PC-9 (cell line): ENCODE measurements at regions not wholly inside any gene's neighbourhood (a gene's known extent, or its start where the extent isn't known, plus 50 kb on each side); places are given as distances from the start of the nearest gene placed in this dataset.

Experiments
- BruUV-seq: library from RNA; stranded (reverse); fragments of 400-500 nt; replicated peaks from 2 replicates; lab custom pipeline; 2021; lab: Mats Ljungman, UMichigan
- CTCF ChIA-PET: fragments of 300-600 bp; sonication (Branson Sonifier 250); formaldehyde crosslinking; loops from one replicate; lab custom pipeline; 2022; ENCODE audit warnings: antibody characterized with exemption; lab: Charles Lee
- POLR2A ChIA-PET: fragments of 300-600 bp; sonication (Branson Sonifier 250); formaldehyde crosslinking; loops from one replicate; lab custom pipeline; 2022; ENCODE audit warnings: antibody characterized with exemption; ENCODE audit not compliant: unreplicated experiment; lab: Charles Lee
- DNase-seq, 2 experiments: peaks; one replicate each; pipeline versions ENCODE4 v3.0.0 to v3.0.0-alpha.2; 2015 to 2022; ENCODE audit warnings: mixed read lengths in 1 of 2
- H2AFZ ChIP-seq: fragments of 200-600 bp; sonication (generic); 2 replicates; pipeline ENCODE4 v1.8.1; 2017; ENCODE audit warnings: antibody characterized with exemption
- H3F3A ChIP-seq: fragments of 200-600 bp; sonication (generic); 2 replicates; pipeline ENCODE4 v1.8.1; 2017; ENCODE audit warnings: antibody characterized with exemption, mild to moderate bottlenecking, low read depth; ENCODE audit not compliant: insufficient read depth
- H3K27ac ChIP-seq: fragments of 200-600 bp; sonication (generic); 2 replicates; pipeline ENCODE4 v1.6.1; 2016; ENCODE audit warnings: mixed run types
- H3K27me3 ChIP-seq: fragments of 200-600 bp; sonication (generic); 2 replicates; pipeline ENCODE4 v1.6.1; 2016; ENCODE audit warnings: low read depth, mixed run types; ENCODE audit not compliant: insufficient read depth
- H3K36me3 ChIP-seq: fragments of 200-600 bp; sonication (generic); 2 replicates; pipeline ENCODE4 v1.6.1; 2016; ENCODE audit warnings: low read depth, mixed run types
- H3K4me1 ChIP-seq: fragments of 200-600 bp; sonication (generic); replicated peaks from 2 replicates; pipeline ENCODE4 v1.6.1; 2016; ENCODE audit warnings: mixed run types; ENCODE audit not compliant: insufficient read depth
- H3K4me2 ChIP-seq: fragments of 200-600 bp; sonication (generic); 2 replicates; pipeline ENCODE4 v1.6.1; 2017; ENCODE audit warnings: mixed run types
- H3K4me3 ChIP-seq: fragments of 200-600 bp; sonication (generic); 2 replicates; pipeline ENCODE4 v1.6.1; 2016; ENCODE audit warnings: mixed run types
- H3K79me2 ChIP-seq: fragments of 200-600 bp; sonication (generic); 2 replicates; pipeline ENCODE4 v1.6.1; 2017; ENCODE audit warnings: low read depth, mixed run types
- H3K9me2 ChIP-seq: fragments of 200-600 bp; sonication (generic); 2 replicates; pipeline ENCODE4 v1.8.1; 2017; ENCODE audit warnings: mild to moderate bottlenecking; ENCODE audit not compliant: insufficient read depth
- H3K9me3 ChIP-seq: fragments of 200-600 bp; sonication (generic); 2 replicates; pipeline ENCODE4 v1.8.1; 2016; ENCODE audit warnings: low read depth; ENCODE audit not compliant: insufficient read depth
- H4K20me1 ChIP-seq: fragments of 200-600 bp; sonication (generic); 2 replicates; pipeline ENCODE4 v1.8.1; 2017; ENCODE audit not compliant: insufficient read depth
- CTCF ChIP-seq: fragments of 200-600 bp; sonication (generic); conservative IDR thresholded peaks from 2 replicates; pipeline ENCODE4 v1.6.1; 2017; ENCODE audit warnings: mixed run types, antibody characterized with exemption, mild to moderate bottlenecking, moderate library complexity
- EZH2 ChIP-seq: fragments of 200-600 bp; sonication (generic); IDR thresholded peaks from 2 replicates; pipeline ENCODE4 v1.8.0; 2017; ENCODE audit warnings: antibody characterized with exemption, low read depth
- intact Hi-C: fragments of 100-400 bp; cut with micrococcal nuclease; formaldehyde crosslinking; loops from one replicate; pipeline ENCODE4 v1.10.0; 2022; ENCODE audit not compliant: unreplicated experiment

GRCh38 chr17:74110467-74110866 lies 93.0 kb upstream of the RPL38 start:
- no peaks in the 10 kb centered on the region for H3K4me1 ChIP-seq
- no peaks in the 10 kb centered on the region for H3K36me3 ChIP-seq
- no peaks in the 10 kb centered on the region for H4K20me1 ChIP-seq
- CTCF ChIA-PET = no interaction called here
- intact Hi-C loops = no loop called here
- no peaks in the 10 kb centered on the region for H3K9me2 ChIP-seq
- POLR2A ChIA-PET = no interaction called here
- no peak for TF ChIP-seq EZH2
- no peak for TF ChIP-seq CTCF
- peaks cover 87% of the 10 kb centered on the region for H3K27me3 ChIP-seq
- no peak overlapping the region for H3K4me2 ChIP-seq
- H2AFZ ChIP-seq = no peak overlapping the region
- no peaks in the 10 kb centered on the region for H3F3A ChIP-seq
- no peak for DNase-seq
- no peaks in the 10 kb centered on the region for H3K79me2 ChIP-seq
- no peaks in the 10 kb centered on the region for H3K9me3 ChIP-seq
- BruUV-seq = no TSS peak
- H3K4me3 ChIP-seq = no peak overlapping the region
- no peak overlapping the region for H3K27ac ChIP-seq

GRCh38 chr17:74113326-74113725 lies 90.2 kb upstream of the RPL38 start:
- Histone ChIP-seq H3K36me3 (no peaks in the 10 kb centered on the region), H3K9me3 (no peaks in the 10 kb centered on the region), H3K27ac (no peak overlapping the region), H3K9me2 (no peaks in the 10 kb centered on the region), H3K4me2 (no peak overlapping the region), H4K20me1 (no peaks in the 10 kb centered on the region), H3F3A (no peaks in the 10 kb centered on the region), H3K4me3 (no peak overlapping the region), H3K27me3 (peaks cover 94% of the 10 kb centered on the region), H2AFZ (no peak overlapping the region), H3K4me1 (no peaks in the 10 kb centered on the region), H3K79me2 (no peaks in the 10 kb centered on the region)
- DNase-seq = no peak
- ChIA-PET POLR2A (no interaction called here), CTCF (no interaction called here)
- intact Hi-C loops = no loop called here
- BruUV-seq = no TSS peak
- no peak for TF ChIP-seq CTCF
- TF ChIP-seq EZH2 = no peak

GRCh38 chr17:74113952-74114351 lies 89.5 kb upstream of the RPL38 start:
- TF ChIP-seq EZH2 (no peak), CTCF (no peak)

More at GRCh38 chr17:74113952-74114351, 89.5 kb upstream of the RPL38 start:
- no peaks in the 10 kb centered on the region for H3K9me3 ChIP-seq
- H3K27ac ChIP-seq = no peak overlapping the region
- ChIA-PET CTCF (no interaction called here), POLR2A (no interaction called here)
- no peak overlapping the region for H3K4me2 ChIP-seq
- H2AFZ ChIP-seq = no peak overlapping the region
- H3K4me1 ChIP-seq = no peaks in the 10 kb centered on the region
- no peaks in the 10 kb centered on the region for H3K79me2 ChIP-seq
- peaks cover 94% of the 10 kb centered on the region for H3K27me3 ChIP-seq
- H3K9me2 ChIP-seq = no peaks in the 10 kb centered on the region
- DNase-seq = no peak
- intact Hi-C loops = no loop called here
- no peaks in the 10 kb centered on the region for H3F3A ChIP-seq
- H4K20me1 ChIP-seq = no peaks in the 10 kb centered on the region
- BruUV-seq = no TSS peak
- no peaks in the 10 kb centered on the region for H3K36me3 ChIP-seq
- H3K4me3 ChIP-seq = no peak overlapping the region
